GF-D8 (cell line): ENCODE measurements at regions not wholly inside any gene's neighbourhood (a gene's known extent, or its start where the extent isn't known, plus 50 kb on each side); places are given as distances from the start of the nearest gene placed in this dataset.
"Not testable (repeated sequence)": the region's sequence is repeated elsewhere in the genome, so short reads cannot be mapped to it uniquely, and the experiment has no call there.

Source experiments
- DNase-seq: peaks from one replicate; lab custom pipeline; 2025; lab: John Stamatoyannopoulos, UW

DNA sequence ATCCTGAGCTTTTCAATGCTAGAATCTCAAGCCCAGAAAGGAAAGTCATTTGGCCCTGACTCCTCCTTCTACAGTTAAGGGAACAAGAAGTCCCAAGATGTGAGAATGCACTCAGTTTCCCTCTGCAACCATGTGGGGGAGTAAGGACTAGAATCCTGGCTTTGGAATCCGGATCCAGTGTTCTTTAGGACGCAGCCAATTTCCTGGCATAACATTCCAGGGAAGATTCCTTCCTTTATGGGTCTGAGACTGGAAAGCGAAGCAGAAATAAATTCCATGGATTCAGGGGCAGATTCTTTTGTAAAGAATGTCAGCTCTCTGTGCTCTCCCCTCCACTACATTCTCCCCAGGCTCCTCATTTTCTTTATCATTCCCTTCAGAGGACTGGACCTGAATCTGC is 151.8 kb upstream of the SOX14 start:
- no peak for DNase-seq

DNA sequence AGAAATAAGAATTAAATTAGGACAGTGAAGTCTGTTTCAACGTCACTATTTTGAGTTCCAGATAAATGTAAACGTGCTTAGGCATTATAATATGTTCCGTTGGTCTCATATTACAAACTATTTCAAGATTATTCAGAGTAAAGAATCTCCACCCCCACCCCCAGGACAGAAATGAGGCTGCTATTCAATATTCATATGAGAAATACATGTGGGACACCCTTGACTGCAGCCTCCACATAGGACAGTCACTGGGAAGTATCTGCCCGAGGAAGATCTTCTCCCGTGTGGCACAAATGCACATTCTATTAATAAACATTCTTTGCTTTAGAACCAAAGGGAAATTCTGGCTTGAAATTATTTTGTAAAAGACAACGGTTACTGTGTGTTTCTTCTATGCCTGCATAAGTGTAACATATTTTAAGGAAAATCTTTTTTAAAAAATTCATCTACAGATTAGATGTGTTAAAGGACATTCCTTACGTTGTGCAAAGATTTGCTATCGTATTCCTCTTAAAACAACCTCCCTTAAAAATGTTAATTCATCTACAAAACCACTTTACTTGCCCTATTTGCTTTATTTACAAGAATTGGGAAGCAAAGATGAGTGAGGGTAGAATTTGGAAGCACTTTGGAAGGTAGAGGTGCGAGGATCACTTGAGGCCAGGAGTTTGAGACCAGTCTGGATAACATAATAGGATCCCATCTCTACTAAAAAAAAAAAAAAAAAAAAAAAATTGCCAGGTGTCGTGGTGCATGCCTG is 148.3 kb upstream of the SOX14 start:
- no peak for DNase-seq

DNA sequence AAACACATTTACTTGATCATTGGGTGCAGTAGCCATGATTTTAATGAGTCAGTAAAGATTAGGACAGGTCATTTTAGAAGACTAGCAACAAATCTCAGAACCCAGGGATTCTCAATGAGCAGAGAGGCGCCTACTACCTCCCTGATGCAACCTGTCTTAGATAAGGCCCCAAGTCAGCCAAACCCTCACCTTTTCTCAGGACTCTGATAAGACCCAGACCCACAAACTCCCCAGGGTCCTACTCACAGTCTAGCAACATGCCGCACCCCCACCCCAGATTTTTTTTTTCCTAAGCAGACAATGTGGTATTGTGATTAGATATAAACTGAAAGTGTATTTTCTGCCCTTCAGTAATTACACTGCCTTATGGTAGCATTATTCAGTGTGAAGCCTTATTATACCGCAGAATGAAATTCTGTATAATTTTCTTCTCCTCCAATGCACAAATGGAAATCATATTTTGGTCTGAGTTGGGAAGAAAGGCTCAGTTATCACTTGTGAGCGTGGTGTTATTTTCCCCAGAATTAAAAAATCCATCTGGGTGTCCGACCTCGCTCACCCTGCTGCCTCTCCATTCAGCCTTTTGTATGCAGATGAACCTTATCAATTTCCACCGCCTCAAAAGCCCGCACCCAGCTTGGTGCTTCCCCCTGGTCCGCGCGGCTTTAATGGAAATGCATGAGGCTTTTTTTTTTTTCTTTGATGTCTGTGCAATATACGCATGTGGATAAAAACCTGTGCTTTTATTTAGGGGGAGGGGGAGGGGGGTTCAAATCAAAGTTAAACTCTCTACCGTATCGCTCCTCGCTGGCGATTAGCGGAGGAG is 122.0 kb upstream of the SOX14 start:
- no peak for DNase-seq

- DNase-seq, result no peak
Observed at GRCh38 chr3:137642831-137643230, 121.3 kb upstream of the SOX14 start.

- DNase-seq, result no peak
Observed at GRCh38 chr3:137647179-137647578, 116.9 kb upstream of the SOX14 start.

- DNase-seq, result no peak
Observed at GRCh38 chr3:137669519-137670060, 94.5 kb upstream of the SOX14 start.

- DNase-seq, result no peak
Observed at GRCh38 chr3:137687181-137687879, 76.8 kb upstream of the SOX14 start.

- no peak for DNase-seq
Observed at GRCh38 chr3:137692803-137693431, 71.2 kb upstream of the SOX14 start.

GRCh38 chr3:137693791-137694190 is 70.3 kb upstream of the SOX14 start:
- no peak for DNase-seq

GRCh38 chr3:137694836-137695235 is 69.3 kb upstream of the SOX14 start:
- no peak for DNase-seq

- no peak for DNase-seq
Observed at GRCh38 chr3:137695351-137695750, 68.8 kb upstream of the SOX14 start.

- no peak for DNase-seq
Observed at GRCh38 chr3:137709011-137709601, 55.0 kb upstream of the SOX14 start.

- DNase-seq, result not testable (repeated sequence)
Observed at GRCh38 chr3:137713965-137714364, 50.1 kb upstream of the SOX14 start.
